M059J (cell line): ENCODE measurements at regions not wholly inside any gene's neighbourhood (a gene's known extent, or its start where the extent isn't known, plus 50 kb on each side); places are given as distances from the start of the nearest gene placed in this dataset.
A peak's percentile ranks its signal among the peaks of the same experiment; 100 is the strongest.

Source experiments
- DNase-seq: peaks from one replicate; pipeline ENCODE4 v3.0.0-alpha.2; 2012; ENCODE audit warnings: low read depth

DNA sequence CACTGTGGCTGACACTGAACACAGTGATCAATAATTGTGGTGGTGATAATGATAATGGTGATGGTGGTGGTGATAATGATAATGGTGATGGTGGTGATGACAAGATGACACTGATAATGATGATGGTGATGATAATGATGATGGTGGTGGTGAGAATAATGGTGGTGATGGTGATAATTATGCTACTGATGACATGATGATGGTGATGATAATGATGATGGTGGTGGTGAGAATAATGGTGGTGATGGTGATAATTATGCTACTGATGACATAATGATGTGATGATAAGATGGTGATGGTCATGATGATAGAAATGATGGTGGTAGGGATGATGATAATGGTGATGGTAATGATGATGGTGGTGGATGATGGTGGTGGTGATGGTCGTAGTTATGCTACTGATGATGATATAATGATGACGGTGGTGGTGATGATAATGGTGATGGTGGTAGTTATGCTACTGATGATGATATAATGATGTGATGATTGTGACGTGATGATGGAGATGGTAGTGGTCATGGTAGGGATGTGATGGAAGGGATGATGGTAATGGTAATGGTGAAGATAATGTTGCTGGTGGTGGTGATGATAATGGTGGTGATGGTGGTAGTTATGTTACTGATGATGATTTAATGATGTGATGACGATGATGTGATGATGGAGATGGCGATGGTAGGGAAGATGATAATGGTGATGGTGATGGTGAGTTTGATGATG lies 356.5 kb upstream of the CDH4 start:
- DNase-seq, result no peak

DNA sequence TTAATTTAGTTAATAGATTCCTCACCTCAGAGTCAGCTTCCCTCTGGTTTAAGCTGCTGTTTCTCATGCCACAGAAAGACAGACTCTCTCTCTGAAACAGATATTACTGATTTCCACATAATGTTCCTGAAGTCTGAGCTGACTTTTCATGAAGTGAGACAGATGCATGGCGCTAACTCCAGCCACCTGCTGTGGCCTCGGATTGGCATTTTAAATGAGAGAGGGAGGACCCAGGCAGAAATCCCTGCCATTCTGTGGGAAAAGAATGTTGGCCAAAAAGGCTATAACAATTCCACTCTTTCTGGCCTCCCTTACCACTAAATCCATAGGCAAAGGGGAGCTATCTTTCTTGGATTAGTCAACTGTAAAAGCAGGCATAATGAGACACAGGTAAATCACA lies 354.1 kb upstream of the CDH4 start:
- no peak for DNase-seq

DNA sequence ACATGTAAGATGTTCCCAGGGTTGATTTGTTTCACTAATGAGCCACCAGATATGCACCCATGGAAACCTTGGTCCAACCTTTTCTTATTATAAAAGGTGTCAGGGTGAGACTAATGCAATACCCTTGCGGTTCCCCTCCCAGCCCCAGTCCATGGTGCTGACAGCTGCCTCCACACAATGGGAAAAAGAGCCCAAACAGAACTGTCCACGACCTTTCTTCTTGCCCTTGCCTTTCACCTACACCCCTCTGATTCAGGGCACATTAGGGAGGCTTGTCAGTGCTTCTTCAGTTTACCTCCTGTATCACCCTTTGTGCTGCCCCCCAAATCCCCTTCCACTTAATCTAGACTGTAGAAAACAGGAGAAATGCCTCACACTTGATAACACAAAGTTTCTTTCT lies 352.7 kb upstream of the CDH4 start:
- DNase-seq, result no peak

DNA sequence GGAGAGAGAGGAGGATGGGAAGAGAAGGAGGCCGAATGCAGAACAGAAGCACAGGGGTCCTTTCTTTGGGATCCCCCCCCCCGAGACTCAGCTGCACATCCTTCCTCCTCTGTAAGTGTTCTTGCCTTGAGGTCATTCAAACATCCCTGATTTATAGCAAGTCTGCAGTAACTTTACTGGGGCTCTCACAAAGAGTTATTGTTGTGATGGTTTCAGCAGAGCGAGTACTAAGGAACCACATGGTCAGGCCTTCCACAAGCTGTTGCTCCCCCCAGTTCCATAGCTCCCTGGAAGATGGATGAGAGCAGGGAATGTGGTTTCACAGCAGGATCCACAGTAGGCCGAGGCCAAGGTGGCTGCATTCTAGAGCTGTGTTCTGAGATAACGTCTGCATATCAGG lies 351.4 kb upstream of the CDH4 start:
- DNase-seq, result no peak

- no peak for DNase-seq
Measured at GRCh38 chr20:60901831-60902230, 350.2 kb upstream of the CDH4 start.

DNA sequence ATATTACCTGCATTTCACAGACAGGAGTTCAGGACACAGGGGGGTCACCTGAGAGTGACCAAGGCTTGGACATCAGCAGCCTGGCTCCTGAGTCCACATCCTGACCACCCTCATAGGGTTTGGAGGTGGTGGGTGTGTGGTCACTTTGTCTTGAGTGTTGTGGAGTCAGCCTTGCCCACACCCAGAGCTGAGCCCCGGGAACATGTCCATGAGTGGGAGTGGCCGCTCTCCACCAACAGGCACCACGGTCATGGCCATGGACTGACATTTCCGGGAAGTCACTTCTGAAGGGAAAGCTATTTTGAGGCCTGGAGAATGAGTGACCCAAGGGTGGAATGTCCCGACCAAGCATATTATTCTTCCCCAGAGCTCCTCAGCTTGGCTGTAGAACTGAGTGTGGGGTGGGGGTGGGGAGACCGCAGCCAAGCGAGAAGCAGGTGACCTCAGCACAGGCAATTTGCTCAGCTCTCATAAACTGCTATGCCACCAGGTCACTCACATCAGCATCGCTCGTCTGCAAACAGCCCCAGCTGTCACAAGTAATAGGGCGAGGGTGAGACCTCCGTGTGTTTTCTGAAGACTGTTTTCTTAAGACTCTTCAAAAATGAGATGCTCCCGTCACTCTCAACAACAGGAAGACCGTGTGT lies 348.6 kb upstream of the CDH4 start:
- DNase-seq, result no peak

DNA sequence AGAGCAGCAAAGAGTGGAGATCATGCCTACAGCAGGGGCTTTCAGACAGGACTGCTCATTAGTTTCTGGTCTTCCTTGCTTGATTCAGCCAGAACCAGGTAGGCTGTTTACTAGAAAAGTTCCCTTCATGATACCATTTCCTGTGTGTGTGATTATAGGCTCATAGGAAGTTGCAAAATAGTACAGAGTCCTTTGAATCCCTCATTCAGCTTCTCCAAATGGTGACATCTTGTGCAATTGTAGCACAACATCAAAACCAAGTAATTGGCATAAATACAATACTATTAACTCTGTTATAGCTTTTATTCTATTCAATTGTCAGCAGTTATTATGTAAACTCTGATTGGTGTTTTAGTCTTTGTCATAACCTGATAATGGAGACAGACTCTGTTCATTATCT lies 347.3 kb upstream of the CDH4 start:
- DNase-seq, result no peak

DNA sequence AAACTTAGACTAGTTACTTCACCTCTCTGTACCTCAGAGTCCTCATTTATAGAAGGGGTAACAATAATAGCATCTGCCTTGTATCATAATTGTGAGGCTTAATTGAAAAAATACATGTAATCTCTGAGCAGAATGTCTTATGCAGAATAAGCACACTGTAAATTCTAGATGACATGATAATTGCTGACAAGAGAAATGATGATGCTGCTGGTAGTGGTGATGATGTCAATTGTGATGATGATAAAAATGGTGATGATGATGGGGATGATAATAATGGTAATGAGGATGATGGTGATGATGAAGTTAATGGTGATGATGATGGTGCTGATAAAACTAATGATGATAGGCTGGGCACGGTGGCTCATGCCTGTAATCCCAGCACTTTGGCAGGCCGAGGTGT lies 346.1 kb upstream of the CDH4 start:
- DNase-seq, result no peak

- no peak for DNase-seq
Measured at GRCh38 chr20:60906555-60906954, 345.5 kb upstream of the CDH4 start.

GRCh38 chr20:60913298-60913697 lies 338.8 kb upstream of the CDH4 start:
- DNase-seq, result no peak

DNA sequence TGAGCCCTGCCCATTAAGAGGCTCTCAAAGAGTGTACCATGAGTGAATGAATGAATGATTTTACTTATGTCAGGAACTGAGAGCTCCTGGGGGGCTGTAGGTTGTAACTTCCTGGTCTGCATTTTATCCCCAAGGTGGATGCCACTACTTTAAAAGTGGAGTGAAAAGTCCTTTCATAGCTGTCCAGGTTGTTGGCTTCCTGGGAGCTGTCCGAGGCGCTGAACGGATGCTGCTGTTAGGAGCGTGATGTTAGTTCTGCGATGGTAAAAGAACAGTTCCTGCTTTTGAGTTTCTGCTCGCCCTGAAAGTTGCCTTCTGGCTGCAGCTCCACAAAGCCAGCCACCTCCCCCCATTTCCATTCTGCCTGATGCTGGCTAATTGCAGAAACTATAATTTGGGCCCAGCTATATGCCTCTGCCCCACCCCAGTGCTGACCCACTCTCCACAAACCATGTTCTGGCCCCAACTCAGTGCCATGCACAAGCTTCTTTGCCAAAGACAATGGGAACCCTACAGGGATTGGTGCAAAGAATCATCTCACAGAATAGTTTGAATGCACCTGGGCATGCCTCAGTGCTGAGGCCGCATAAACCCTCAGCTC lies 330.9 kb upstream of the CDH4 start:
- peak; percentile 34 for DNase-seq

DNA sequence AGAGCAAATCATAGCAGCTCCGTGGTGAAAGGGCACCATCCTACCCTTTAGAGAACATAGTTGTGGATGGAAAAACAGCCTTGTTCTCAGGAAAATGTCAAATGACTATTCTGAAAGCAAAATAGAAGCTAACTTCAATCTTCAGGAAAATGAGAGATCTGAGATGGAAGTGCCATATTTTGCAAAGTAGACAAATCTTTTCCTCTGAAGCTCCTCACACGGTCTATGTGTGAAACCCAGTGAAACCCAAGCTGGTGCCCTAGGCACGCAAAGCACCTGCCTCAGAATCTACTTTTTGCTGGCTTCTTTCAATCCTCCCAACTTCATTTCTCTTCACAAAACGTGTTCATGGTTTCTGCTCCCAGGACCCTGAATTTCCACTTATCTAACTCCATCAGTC lies 325.2 kb upstream of the CDH4 start:
- DNase-seq, result no peak

- no peak for DNase-seq
Measured at GRCh38 chr20:60928341-60928740, 323.7 kb upstream of the CDH4 start.

DNA sequence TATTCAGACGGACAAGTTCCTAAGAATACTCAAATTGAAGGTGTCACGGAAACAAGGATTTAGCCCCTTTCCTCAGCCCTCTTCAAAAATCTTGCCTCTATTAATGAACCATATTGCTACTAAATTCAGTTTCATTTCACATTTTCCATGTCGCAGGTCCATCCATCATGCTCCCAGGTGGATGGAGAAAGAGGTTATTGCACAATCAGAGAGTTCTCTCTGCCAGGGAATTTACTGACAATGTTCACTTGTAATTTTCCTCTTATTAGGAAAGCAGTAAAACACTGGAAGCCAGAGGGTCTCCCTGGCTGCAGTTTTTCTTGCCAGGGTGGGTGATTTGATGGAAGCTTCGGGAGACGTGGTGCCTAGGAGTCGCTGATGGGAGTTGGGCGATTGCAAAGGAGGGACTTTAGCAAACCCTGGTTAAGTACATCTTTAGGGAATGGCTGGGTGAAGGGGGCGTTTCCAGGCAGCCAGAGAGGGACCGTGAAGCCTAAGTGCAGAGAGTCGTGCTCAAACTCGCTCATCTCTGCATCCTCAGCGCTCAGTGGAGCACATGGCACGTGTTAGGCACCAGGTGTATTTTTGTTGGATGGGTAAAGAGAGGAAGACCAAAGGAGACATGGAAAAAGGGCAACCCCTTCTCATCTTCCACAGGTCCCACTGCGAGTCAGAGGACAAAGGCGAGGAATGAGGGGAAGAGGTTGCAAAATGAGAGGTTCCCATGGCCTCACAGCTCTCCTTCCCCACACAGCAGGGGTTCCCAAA lies 321.9 kb upstream of the CDH4 start:
- DNase-seq, result no peak

- DNase-seq, result no peak
Measured at GRCh38 chr20:60931696-60932095, 320.4 kb upstream of the CDH4 start.

- no peak for DNase-seq
Measured at GRCh38 chr20:60934724-60935123, 317.3 kb upstream of the CDH4 start.

DNA sequence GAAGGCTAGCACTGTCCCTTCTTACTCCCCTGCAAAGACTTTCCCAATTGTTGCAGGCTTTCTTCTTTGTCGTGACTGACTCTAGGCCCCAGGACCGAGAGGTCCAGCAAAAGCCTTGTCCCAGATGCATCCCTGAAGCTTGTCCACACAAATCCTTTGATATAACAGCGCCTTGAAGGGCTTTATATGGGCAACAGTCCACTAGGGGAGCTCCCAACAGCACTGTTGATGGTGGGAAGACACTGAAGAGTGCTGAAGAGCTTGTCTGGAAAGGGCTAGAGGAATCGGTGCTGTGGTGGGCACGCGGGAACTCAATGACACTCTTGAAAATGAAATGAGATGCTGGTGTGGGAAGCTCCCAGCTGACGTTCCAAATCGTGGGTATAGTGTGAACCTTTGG lies 316.1 kb upstream of the CDH4 start:
- no peak for DNase-seq

- DNase-seq, result no peak
Measured at GRCh38 chr20:60937585-60937984, 314.5 kb upstream of the CDH4 start.

- DNase-seq, result no peak
Measured at GRCh38 chr20:60941379-60941778, 310.7 kb upstream of the CDH4 start.

DNA sequence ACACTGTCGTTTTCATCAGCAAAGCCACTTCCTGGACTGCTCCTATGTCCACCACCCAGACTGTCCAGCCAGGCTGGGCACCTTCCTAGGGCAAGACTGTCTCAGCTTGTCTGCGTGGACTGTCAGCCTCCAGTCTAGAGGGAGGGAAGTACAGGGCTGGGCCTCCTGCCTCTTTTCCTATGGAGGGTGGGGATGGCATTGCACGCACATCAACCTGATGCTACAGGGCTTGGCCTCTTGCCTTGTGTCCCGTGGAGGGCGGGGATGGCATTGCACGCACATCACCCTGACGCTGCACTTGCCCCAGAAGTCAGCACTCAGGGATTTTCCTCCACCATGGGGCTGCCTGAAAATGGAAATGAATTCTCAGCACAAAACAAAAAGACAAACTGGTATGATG lies 304.2 kb upstream of the CDH4 start:
- no peak for DNase-seq

GRCh38 chr20:60948224-60948623 lies 303.8 kb upstream of the CDH4 start:
- no peak for DNase-seq

DNA sequence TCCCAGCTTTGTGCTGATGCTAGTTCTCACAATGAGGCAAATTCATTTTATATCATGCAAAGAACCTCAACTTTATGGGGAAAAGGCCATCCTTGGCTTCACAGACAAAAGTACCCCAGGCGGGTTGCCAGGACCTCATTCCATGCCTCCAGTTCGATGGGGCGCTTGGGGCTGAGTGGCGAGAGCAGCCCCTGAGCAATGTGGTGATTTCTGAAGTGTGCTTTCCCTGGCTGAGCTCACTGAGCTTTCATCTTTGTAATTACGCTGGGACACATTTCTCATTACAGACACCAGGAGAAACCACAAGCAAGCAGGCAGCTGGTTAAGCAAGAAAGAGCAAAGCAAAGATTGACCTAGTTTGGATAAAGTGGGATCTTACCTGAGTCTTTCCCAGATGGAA lies 301.5 kb upstream of the CDH4 start:
- DNase-seq, result no peak

DNA sequence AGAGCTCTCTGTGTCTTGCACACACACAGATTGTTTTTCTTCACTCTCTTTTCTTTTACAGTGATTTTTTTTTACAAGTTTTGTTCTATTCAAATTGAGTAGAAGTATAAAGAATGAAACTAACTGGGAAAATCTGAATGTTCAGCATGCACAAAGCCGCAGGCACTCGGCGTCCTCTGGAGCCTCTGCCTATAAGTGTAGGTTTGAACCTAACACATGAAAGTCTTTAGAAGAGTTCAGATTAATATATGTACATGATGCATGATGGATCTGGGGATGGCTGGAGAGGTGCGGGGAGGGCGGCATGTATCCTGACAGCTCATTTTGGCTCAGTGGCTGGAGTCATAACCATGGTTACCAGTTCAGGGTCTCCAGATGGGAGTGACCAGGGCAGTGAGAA lies 301.1 kb upstream of the CDH4 start:
- DNase-seq, result no peak
